PFSK-1 (cell line): ENCODE measurements at regions not wholly inside any gene's neighbourhood (a gene's known extent, or its start where the extent isn't known, plus 50 kb on each side); places are given as distances from the start of the nearest gene placed in this dataset.

Experiments
- FOXP2 ChIP-seq: optimal IDR thresholded peaks from 2 replicates; pipeline ENCODE3; 2011; ENCODE audit warnings: borderline replicate concordance, control low read depth, inconsistent platforms; ENCODE audit not compliant: insufficient read depth; ENCODE audit errors: extremely low read length, extremely low read depth
- POLR2AphosphoS5 ChIP-seq: IDR thresholded peaks from 2 replicates; pipeline ENCODE4 v1.6.1; 2012; ENCODE audit warnings: low read depth, mild to moderate bottlenecking, control low read depth, low read length, moderate library complexity
- REST ChIP-seq, 2 experiments: IDR thresholded peaks; 2 replicates each; pipeline versions ENCODE4 v1.6.1 to v1.8.0; 2011 to 2012; ENCODE audit warnings: low read depth in 2 of 2, low read length in 2 of 2, control low read depth in 1 of 2, inconsistent platforms in 1 of 2, mild to moderate bottlenecking in 1 of 2, moderate library complexity in 1 of 2; ENCODE audit not compliant: insufficient read depth in 1 of 2
- SIN3A ChIP-seq: IDR thresholded peaks from 2 replicates; pipeline ENCODE4 v1.6.1; 2012; ENCODE audit warnings: mild to moderate bottlenecking, low read length, moderate library complexity, borderline replicate concordance; ENCODE audit not compliant: insufficient read depth
- TAF1 ChIP-seq: IDR thresholded peaks from 2 replicates; pipeline ENCODE4 v1.6.1; 2012; ENCODE audit warnings: low read length, control low read depth, borderline replicate concordance; ENCODE audit not compliant: insufficient read depth

- no peak for TF ChIP-seq TAF1
- no peak for TF ChIP-seq FOXP2
- no peak for TF ChIP-seq SIN3A
- no peak for TF ChIP-seq REST (IDR thresholded peaks at IDR 0.05; ENCODE audit: insufficient read depth in 1 of 2, low read depth in 2 of 2, low read length in 2 of 2)
- TF ChIP-seq POLR2AphosphoS5, result no peak
Measured at GRCh38 chrX:109186939-109187338, 294.9 kb downstream of the GUCY2F start.

GRCh38 chrX:109184506-109185139 is 297.3 kb downstream of the GUCY2F start:
- no peak for TF ChIP-seq FOXP2
- TF ChIP-seq REST (IDR thresholded peaks at IDR 0.05; ENCODE audit: insufficient read depth in 1 of 2, low read depth in 2 of 2, low read length in 2 of 2), result no peak
- no peak for TF ChIP-seq POLR2AphosphoS5
- TF ChIP-seq SIN3A, result no peak
- TF ChIP-seq TAF1, result no peak

DNA sequence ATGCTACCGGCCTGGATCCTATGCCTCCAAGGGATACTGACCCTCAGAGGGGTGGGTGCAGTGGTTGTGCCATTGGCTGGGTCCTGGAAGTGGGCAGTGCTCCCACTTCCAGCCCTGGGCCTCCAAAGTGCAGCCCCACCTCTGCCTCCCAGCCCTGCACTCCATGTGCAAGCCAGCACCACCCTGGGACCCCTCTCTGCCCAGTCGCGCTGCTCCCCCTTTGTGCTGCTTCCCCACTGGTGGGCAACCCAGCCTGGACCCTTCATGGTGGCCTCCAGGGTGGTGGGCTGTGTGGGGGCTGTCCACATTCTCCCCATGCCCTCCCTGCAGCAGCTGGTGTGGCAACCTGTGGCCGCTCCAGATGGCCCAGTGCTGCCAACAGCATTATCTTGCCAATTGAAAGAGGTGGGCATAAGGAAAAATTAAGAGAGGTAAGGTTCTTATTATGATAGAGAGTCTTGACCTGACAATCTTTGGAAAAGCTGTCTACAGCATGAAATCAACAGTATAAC is 309.7 kb downstream of the GUCY2F start:
- TF ChIP-seq FOXP2 (no peak), SIN3A (no peak), TAF1 (no peak), POLR2AphosphoS5 (no peak)

DNA sequence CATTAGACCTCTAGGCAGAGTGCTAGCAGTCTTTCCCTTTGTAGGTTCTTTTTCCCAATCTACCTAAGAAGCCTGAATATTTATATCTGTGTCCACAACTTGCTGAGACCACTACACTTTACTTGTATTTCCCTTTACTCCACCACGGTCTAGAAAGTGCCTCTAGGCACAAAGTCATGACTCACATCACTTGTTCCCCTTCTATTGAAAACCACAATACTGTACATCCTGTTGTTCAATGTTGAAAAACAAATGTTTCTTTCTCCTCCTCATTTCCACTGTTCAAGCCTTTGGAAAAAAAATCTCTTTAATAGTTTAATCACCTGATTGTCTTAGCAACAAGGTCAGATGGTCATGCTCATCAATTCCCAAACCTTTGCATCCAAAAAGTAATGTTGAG is 326.7 kb downstream of the GUCY2F start:
- TF ChIP-seq REST (IDR thresholded peaks at IDR 0.05; ENCODE audit: insufficient read depth in 1 of 2, low read depth in 2 of 2, low read length in 2 of 2) (no peak), FOXP2 (no peak), TAF1 (no peak)

DNA sequence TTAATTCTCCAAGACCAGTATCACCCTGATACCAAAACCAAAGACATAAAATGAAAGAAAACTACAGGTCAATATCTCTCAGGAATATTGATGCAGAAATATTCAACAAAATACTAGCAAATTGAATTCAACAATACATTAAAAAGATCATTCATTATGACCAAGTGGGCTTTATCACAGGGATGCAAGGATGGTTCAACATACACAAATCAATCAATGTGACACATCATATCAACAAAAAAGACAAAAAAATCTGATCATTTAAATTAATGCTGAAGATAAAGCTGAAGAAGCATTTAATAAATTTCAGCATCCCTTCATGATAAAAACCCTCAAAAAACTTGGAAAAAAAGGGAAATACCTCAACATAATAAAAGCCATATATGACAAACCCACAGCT is 341.4 kb downstream of the GUCY2F start:
- no peak for TF ChIP-seq REST (IDR thresholded peaks at IDR 0.05; ENCODE audit: insufficient read depth in 1 of 2, low read depth in 2 of 2, low read length in 2 of 2)
- no peak for TF ChIP-seq POLR2AphosphoS5
- no peak for TF ChIP-seq TAF1
- TF ChIP-seq SIN3A, result no peak
- TF ChIP-seq FOXP2, result no peak
